Gastroesophageal sphincter (tissue), 3 donors: ENCODE measurements at regions not wholly inside any gene's neighbourhood (a gene's known extent, or its start where the extent isn't known, plus 50 kb on each side); places are given as distances from the start of the nearest gene placed in this dataset.
"Not testable (repeated sequence)": the region's sequence is repeated elsewhere in the genome, so short reads cannot be mapped to it uniquely, and the experiment has no call there.

ENCODE experiments used
- EP300 ChIP-seq: sonication (generic); formaldehyde crosslinking; IDR thresholded peaks from one replicate; pipeline ENCODE4 v1.6.1; 2017; ENCODE audit warnings: antibody characterized with exemption, mild to moderate bottlenecking
- POLR2A ChIP-seq, 2 donors: fragments of 450-650 bp; IDR thresholded peaks; one replicate each; pipeline ENCODE4 v1.6.1; 2017; ENCODE audit warnings: antibody characterized with exemption in 2 of 2, mild to moderate bottlenecking in 2 of 2, moderate library complexity in 1 of 2
- POLR2AphosphoS5 ChIP-seq: sonication (generic); formaldehyde crosslinking; IDR thresholded peaks from one replicate; pipeline ENCODE4 v1.6.1; 2017; ENCODE audit warnings: antibody characterized with exemption
- TF ChIP-seq, protein P1 (sequence below), 4 experiments: fragments of 200-600 bp in 2 of 4; fragments of 450-650 bp in 2 of 4; sonication (generic) in 1 of 4; IDR thresholded peaks; one replicate each; pipeline ENCODE4 v1.5.1; 2017 to 2019; ENCODE audit warnings: antibody characterized with exemption in 4 of 4, mild to moderate bottlenecking in 2 of 4, moderate library complexity in 2 of 4

DNA sequence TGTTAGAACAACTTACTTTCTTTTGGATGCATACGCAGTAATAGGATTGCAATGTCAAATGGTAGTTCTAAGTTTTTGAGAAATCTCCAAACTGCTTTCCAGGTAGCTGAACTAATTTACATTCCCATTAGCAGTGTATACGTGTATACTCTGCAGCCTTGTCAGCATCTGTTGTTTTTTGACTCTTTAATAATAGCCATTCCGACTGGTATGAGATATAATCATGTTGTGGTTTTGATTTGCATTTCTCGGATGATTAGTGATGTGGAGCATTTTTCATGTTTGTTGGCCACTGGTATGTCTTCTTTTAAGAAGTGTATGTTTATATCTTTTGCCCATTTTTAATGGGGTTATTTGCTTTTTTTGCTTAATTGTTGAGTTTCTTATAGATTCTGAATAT lies 76.9 kb upstream of the HNRNPA1L2 start:
- TF ChIP-seq, protein P1, sequence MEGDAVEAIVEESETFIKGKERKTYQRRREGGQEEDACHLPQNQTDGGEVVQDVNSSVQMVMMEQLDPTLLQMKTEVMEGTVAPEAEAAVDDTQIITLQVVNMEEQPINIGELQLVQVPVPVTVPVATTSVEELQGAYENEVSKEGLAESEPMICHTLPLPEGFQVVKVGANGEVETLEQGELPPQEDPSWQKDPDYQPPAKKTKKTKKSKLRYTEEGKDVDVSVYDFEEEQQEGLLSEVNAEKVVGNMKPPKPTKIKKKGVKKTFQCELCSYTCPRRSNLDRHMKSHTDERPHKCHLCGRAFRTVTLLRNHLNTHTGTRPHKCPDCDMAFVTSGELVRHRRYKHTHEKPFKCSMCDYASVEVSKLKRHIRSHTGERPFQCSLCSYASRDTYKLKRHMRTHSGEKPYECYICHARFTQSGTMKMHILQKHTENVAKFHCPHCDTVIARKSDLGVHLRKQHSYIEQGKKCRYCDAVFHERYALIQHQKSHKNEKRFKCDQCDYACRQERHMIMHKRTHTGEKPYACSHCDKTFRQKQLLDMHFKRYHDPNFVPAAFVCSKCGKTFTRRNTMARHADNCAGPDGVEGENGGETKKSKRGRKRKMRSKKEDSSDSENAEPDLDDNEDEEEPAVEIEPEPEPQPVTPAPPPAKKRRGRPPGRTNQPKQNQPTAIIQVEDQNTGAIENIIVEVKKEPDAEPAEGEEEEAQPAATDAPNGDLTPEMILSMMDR (IDR thresholded peaks at IDR 0.05), result not testable (repeated sequence)
- not testable (repeated sequence) for TF ChIP-seq EP300; POLR2A (IDR thresholded peaks at IDR 0.05); POLR2AphosphoS5
